ENCODE measurements at regions not wholly inside any gene's neighbourhood (a gene's known extent, or its start where the extent isn't known, plus 50 kb on each side); places are given as distances from the start of the nearest gene placed in this dataset.
A peak's percentile ranks its signal among the peaks of the same experiment; 100 is the strongest.
"Not testable (repeated sequence)": the region's sequence is repeated elsewhere in the genome, so short reads cannot be mapped to it uniquely, and the experiment has no call there.

DNA sequence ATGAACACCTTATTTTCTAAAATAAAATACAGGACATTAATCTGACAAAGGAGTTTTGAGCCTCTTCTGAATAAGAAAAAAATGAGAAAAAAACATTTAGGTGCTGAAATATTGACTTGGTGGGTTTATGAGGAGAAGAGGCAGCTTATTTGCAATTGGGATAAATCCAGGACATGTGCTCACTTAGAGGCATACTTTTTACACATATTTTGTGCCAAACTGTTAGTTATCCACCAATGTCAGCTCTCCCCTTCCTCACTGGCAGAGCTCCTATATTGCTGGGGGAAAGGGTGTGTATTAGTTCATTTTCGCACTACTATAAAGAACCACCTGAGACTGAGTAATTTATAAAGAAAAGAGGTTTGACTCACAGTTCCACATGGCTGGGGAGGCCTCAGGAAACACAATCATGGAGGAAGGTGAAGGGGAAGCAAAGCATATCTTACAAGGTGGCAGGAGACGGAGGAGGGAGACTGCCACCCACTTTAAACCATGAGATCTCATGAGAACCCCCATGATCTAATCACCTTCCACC lies 135.4 kb upstream of the EGLN3 start:
- H3K36me3 ChIP-seq = no peaks in the 10 kb centered on the region
- TF ChIP-seq, protein P1, sequence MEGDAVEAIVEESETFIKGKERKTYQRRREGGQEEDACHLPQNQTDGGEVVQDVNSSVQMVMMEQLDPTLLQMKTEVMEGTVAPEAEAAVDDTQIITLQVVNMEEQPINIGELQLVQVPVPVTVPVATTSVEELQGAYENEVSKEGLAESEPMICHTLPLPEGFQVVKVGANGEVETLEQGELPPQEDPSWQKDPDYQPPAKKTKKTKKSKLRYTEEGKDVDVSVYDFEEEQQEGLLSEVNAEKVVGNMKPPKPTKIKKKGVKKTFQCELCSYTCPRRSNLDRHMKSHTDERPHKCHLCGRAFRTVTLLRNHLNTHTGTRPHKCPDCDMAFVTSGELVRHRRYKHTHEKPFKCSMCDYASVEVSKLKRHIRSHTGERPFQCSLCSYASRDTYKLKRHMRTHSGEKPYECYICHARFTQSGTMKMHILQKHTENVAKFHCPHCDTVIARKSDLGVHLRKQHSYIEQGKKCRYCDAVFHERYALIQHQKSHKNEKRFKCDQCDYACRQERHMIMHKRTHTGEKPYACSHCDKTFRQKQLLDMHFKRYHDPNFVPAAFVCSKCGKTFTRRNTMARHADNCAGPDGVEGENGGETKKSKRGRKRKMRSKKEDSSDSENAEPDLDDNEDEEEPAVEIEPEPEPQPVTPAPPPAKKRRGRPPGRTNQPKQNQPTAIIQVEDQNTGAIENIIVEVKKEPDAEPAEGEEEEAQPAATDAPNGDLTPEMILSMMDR (IDR thresholded peaks at IDR 0.05; ENCODE audit: borderline replicate concordance) = no peak
- no peak overlapping the region for H3K4me3 ChIP-seq
- H3K27ac ChIP-seq (replicated peaks) = no peak overlapping the region
- H3K4me1 ChIP-seq = peaks cover 36% of the 10 kb centered on the region
- no peaks in the 10 kb centered on the region for H3K27me3 ChIP-seq (ENCODE audit: low read depth)
- H3K9me3 ChIP-seq (replicated peaks) = peaks cover 7% of the 10 kb centered on the region
- intact Hi-C loops (cut with micrococcal nuclease) = no loop called here
- no peak for DNase-seq

DNA sequence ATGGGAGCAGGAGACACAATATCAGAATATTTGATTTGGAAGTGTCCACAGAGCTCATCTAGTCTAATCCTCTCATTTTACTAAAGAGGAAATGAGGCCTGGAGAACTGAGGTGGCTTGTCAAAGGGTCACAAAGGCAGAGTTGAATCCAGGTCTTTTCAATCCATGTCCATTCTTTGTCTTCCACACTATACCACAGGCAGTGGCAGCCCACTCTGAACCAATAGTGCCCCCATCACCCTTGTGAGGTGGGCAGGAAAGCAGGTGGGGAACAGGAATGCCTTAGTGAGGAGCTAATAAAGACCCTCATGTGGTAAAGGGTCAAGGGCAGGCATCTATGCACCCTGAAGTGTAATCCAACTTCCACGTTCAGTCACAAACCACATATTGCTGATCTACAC lies 134.8 kb upstream of the EGLN3 start:
- no peak for DNase-seq
- Histone ChIP-seq H3K27me3 (ENCODE audit: low read depth) (no peaks in the 10 kb centered on the region), H3K9me3 (replicated peaks) (peaks cover 7% of the 10 kb centered on the region), H3K4me3 (no peak overlapping the region), H3K36me3 (no peaks in the 10 kb centered on the region), H3K4me1 (peaks cover 39% of the 10 kb centered on the region), H3K27ac (replicated peaks) (peak overlapping the region; percentile 96)
- intact Hi-C loops (cut with micrococcal nuclease) = no loop called here
- TF ChIP-seq, protein P1 (IDR thresholded peaks at IDR 0.05; ENCODE audit: borderline replicate concordance) = no peak

- intact Hi-C loops (cut with micrococcal nuclease) = no loop called here
- TF ChIP-seq, protein P1 (IDR thresholded peaks at IDR 0.05; ENCODE audit: borderline replicate concordance) = no peak
- H3K4me3 ChIP-seq = no peak overlapping the region
- DNase-seq = no peak
- H3K9me3 ChIP-seq (replicated peaks) = no peaks in the 10 kb centered on the region
- peak overlapping the region; percentile 96 for H3K27ac ChIP-seq (replicated peaks)
- peaks cover 58% of the 10 kb centered on the region for H3K4me1 ChIP-seq
- no peaks in the 10 kb centered on the region for H3K27me3 ChIP-seq (ENCODE audit: low read depth)
- H3K36me3 ChIP-seq = no peaks in the 10 kb centered on the region
Measured at GRCh38 chr14:34081576-34082136, 130.8 kb upstream of the EGLN3 start.

DNA sequence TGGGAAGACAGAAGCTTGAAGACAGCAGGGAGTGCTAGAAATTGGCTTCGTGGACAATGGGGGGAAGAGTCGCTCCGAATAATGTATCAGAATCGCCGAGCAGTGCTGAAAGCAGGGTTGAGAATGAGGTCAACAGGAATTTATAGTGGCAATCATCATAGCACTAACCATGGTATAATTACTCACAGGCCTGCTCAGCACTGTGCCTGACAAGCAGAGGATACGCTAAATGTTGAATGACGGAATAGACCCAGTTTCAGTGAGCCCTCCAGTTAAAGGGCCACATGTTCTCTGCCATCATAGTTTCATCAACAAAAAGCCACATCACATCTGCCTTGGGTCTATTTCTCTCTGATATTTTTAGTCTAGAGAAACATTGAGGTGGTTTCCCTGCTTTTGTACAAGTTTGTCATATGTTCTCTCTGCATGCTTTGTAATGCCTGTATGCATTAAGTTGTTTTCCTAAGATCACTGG lies 130.3 kb upstream of the EGLN3 start:
- H3K9me3 ChIP-seq (replicated peaks) = no peaks in the 10 kb centered on the region
- intact Hi-C loops (cut with micrococcal nuclease) = no loop called here
- no peak overlapping the region for H3K4me3 ChIP-seq
- H3K27ac ChIP-seq (replicated peaks) = peak overlapping the region; percentile 96
- peaks cover 60% of the 10 kb centered on the region for H3K4me1 ChIP-seq
- H3K27me3 ChIP-seq (ENCODE audit: low read depth) = no peaks in the 10 kb centered on the region
- TF ChIP-seq, protein P1 (IDR thresholded peaks at IDR 0.05; ENCODE audit: borderline replicate concordance) = no peak
- no peak for DNase-seq
- no peaks in the 10 kb centered on the region for H3K36me3 ChIP-seq

DNA sequence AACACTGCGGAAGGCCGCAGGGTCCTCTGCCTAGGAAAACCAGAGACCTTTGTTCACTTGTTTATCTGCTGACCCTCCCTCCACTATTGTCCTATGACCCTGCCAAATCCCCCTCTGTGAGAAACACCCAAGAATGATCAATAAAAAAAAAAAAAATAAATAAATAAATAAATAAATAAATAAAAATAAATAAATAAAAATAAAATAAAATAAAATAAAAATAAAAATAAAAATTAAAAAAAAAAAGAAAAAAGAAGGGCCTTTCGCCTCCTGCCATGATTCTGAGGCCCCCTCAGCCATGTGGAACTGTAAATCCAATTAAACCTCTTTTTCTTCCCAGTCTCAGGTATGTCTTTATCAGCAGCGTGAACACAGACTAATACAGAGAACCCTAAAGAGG lies 128.8 kb upstream of the EGLN3 start:
- H3K4me3 ChIP-seq; DNase-seq; H3K9me3 ChIP-seq (replicated peaks); intact Hi-C loops (cut with micrococcal nuclease); H3K36me3 ChIP-seq; H3K27me3 ChIP-seq (ENCODE audit: low read depth): not testable (repeated sequence)
- H3K27ac ChIP-seq (replicated peaks) = peak overlapping the region; percentile 96
- H3K4me1 ChIP-seq = peaks cover 61% of the 10 kb centered on the region

DNA sequence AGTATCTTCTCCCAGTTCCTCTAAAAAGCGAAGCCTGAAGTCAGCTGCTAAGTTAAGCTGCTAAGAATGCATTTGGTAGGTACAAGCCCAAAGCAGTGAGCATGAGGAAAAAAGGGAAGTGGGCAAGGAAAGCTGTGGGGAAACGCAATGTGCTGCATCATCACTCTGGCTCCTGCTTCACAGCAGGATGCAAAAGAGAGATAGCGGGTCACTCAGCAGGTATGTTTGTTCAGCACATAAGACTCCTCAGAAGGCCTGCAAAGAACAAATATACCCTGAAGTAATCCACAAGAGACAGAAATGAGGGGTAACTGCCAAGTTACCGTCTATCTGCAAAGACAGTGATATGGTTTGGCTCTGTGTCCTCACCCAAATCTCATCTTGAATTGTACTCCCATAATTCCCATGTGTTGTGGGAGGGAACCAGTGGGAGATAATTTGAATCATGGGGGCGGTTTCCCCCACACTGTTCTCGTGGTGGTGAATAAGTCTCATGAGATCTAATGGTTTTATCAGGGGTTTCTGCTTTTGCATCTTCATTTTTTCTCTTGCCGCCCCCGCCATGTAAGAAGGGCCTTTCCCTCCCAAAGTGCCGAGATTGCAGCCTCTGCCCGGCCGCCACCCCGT lies 127.4 kb upstream of the EGLN3 start:
- H3K36me3 ChIP-seq = no peaks in the 10 kb centered on the region
- no peaks in the 10 kb centered on the region for H3K27me3 ChIP-seq (ENCODE audit: low read depth)
- intact Hi-C loops (cut with micrococcal nuclease) = no loop called here
- no peak overlapping the region for H3K27ac ChIP-seq (replicated peaks)
- DNase-seq = no peak
- no peaks in the 10 kb centered on the region for H3K9me3 ChIP-seq (replicated peaks)
- H3K4me1 ChIP-seq = peaks cover 47% of the 10 kb centered on the region
- TF ChIP-seq, protein P1 (IDR thresholded peaks at IDR 0.05; ENCODE audit: borderline replicate concordance) = no peak
- H3K4me3 ChIP-seq = no peak overlapping the region

Measured in left ventricle myocardium inferior (tissue), 1 donor.